Activated T-helper 17 cell treated with anti-CD3 and anti-CD28 coated beads, Interleukin-2, amount 50 U/mL, for 72 hours (primary cell): ENCODE measurements at regions not wholly inside any gene's neighbourhood (a gene's known extent, or its start where the extent isn't known, plus 50 kb on each side); places are given as distances from the start of the nearest gene placed in this dataset.
"Not testable (repeated sequence)": the region's sequence is repeated elsewhere in the genome, so short reads cannot be mapped to it uniquely, and the experiment has no call there.

ENCODE experiments used
- ATAC-seq: fragments of 150-1000 bp; cut with Tn5 transposase; replicated peaks from 2 replicates; pipeline ENCODE4 v1.10.0; 2021; ENCODE audit warnings: mild to moderate bottlenecking, moderate library complexity
- H3K27ac Mint-ChIP-seq: one replicate; pipeline ENCODE4 v1.8.0; 2022; ENCODE audit warnings: mixed read lengths
- H3K27me3 Mint-ChIP-seq: one replicate; pipeline ENCODE4 v1.8.0; 2022; ENCODE audit warnings: mixed read lengths
- H3K36me3 Mint-ChIP-seq: one replicate; pipeline ENCODE4 v1.8.0; 2022; ENCODE audit warnings: low read depth, mild to moderate bottlenecking, mixed read lengths
- H3K4me1 Mint-ChIP-seq: one replicate; pipeline ENCODE4 v1.8.0; 2022; ENCODE audit warnings: mixed read lengths
- H3K4me3 Mint-ChIP-seq: one replicate; pipeline ENCODE4 v1.8.0; 2022; ENCODE audit warnings: mild to moderate bottlenecking, mixed read lengths
- H3K9me3 Mint-ChIP-seq: one replicate; pipeline ENCODE4 v1.8.0; 2022; ENCODE audit warnings: mixed read lengths

DNA sequence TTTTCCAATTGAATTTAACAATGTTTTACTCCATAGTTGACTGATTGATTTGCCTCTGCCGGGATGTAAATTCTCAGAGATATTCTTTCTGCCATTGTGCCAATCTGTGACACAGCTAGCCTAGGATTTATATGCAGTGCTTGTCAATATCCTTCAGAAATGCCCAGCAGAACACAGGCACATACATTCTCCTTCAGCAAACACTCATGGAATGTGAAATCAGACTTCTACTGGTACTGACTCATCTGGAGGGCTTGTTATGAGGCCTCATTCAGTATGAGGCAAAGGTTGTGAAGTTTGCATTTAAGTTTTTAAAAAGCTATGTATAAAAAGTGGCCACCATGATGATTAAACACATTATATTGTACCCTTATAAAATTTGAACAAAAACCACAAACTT lies 158.4 kb downstream of the POTEC start:
- not testable (repeated sequence) for H3K36me3 Mint-ChIP-seq, ATAC-seq, H3K9me3 Mint-ChIP-seq, H3K27me3 Mint-ChIP-seq, H3K27ac Mint-ChIP-seq, H3K4me3 Mint-ChIP-seq, H3K4me1 Mint-ChIP-seq

DNA sequence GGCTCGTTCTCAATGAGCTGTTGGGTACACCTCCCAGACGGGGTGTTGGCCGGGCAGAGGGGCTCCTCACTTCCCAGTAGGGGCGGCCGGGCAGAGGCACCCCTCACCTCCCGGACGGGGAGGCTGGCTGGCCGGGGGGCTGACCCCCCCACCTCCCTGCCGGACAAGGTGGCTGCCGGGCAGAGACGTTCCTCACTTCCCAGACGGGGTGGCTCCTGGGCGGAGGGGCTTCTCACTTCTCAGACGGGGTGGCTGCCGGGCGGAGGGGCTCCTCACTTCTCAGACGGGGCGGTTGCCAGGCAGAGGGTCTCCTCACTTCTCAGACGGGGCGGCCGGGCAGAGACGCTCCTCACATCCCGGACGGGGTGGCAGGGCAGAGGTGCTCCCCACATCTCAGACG lies 160.7 kb downstream of the POTEC start:
- H3K36me3 Mint-ChIP-seq, H3K9me3 Mint-ChIP-seq, H3K4me1 Mint-ChIP-seq, H3K4me3 Mint-ChIP-seq, H3K27ac Mint-ChIP-seq, H3K27me3 Mint-ChIP-seq, ATAC-seq: not testable (repeated sequence)

DNA sequence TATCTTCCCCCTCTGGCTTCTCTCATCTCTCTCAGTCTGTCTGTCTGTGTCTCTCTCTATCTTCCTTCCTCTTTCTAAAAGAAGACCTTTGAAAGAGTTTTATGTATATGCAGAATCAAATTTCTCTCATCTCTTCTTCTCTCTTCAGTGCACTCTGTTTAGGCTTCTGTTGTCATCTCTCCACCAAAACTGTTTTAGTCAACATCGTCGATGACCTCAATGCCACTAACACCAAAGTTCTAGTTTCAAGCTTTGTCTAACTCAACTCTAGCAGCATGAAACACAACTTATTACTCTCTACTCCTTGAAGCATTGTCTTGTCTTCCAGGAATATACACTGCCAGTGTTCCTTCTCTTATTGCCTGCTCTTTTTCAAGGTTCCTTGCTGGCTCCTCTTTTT lies 163.9 kb downstream of the POTEC start:
- H3K36me3 Mint-ChIP-seq, H3K9me3 Mint-ChIP-seq, H3K4me1 Mint-ChIP-seq, H3K4me3 Mint-ChIP-seq, H3K27me3 Mint-ChIP-seq, H3K27ac Mint-ChIP-seq: not testable (repeated sequence)
- peak; percentile 51 for ATAC-seq

DNA sequence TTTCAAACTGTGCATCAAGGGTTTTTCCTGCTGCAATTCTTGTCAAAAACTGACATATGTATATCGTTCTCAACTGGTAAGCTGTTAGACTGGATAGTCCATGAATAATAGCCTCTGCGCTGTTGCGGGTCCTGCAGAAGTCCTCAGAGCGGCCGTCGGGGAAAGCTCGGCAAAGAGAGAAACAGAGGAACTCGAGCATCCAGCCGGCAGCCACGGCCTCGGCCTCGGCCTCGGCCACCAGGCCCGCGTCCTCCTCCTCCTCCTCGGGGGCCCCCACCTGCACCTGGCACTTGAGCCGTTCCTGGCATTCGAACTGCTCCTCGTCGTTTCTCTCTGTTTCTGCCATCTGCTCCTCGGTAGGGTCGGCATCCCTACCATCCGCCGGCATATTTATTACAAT lies 165.0 kb downstream of the POTEC start:
- H3K4me1 Mint-ChIP-seq, H3K9me3 Mint-ChIP-seq, H3K27ac Mint-ChIP-seq, ATAC-seq, H3K27me3 Mint-ChIP-seq, H3K36me3 Mint-ChIP-seq, H3K4me3 Mint-ChIP-seq: not testable (repeated sequence)

DNA sequence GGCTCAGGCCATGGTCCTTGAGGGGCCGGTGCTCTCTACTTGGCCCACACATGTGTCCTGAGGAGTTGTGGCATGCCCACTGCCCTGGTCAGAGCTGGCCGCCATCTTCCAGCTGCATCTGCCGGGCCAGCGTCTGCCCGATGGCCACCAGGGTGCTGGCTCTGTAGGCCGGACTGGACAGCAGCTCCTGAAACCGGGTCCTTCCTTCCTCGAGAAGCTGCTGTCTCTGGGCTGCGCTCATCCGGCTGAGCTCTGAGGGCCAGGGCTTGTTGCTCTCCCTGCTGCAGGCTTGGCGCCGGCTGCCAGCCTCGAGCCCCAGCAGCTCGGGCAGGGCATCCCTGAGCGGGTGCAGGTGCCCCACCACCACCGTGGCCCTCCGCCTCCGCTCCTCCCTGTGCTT lies 182.1 kb downstream of the POTEC start:
- ATAC-seq, H3K27ac Mint-ChIP-seq, H3K4me3 Mint-ChIP-seq, H3K9me3 Mint-ChIP-seq, H3K36me3 Mint-ChIP-seq, H3K4me1 Mint-ChIP-seq, H3K27me3 Mint-ChIP-seq: not testable (repeated sequence)

DNA sequence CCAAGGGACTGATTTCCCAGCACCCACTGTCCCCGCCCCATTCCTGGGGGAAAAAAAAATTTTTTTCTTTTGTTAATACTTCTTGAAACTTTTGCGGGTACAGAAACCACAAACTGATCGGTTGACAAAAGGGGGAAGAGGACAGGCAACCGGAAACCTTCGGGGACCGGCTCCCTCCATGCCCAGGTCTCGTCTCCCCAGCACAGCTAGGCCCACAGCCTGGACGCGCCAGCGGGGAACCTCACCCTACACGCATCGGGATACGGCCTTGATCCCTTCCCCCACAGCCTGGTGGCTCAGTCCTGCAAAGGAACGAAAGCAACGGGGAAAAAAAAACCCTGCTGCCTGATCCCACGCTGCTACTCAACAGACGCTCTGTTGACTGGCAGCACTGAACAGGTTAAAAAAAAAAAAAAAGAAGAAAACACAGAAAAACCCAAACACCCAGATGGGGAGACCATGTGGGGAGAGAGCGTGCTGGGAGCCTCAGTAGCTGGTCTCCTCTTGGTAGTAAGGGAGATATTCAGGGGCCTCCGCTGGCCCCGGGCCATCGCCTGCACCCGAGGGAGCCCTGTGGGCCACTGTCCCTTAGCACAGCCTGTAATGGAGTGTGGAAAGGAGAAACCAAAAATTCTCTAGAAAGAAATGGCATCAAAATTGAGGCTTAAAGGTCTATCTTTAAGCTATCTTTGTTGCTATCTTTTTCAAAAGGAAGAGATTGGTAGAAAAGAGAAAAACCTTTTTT lies 185.7 kb downstream of the POTEC start:
- H3K27me3 Mint-ChIP-seq, H3K4me3 Mint-ChIP-seq, H3K9me3 Mint-ChIP-seq, ATAC-seq, H3K27ac Mint-ChIP-seq, H3K36me3 Mint-ChIP-seq, H3K4me1 Mint-ChIP-seq: not testable (repeated sequence)

DNA sequence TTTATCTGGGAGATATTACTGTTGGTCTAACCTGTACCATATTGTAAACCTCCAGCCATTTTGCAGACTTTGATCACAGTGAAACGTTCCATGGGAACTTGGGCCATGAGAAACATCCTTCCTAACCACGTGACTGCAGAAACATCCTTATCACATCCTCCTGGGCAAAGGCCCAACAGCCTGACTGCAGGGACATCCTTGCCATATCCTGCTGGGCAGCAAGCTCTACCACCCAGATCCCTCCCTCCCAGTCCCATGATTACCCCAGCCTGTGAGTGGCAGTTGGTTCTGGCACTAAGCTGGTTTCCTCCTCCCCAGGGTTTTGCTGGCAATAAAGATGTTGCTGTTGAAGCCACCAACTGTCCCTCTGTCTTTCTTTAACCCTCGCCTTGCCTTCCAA lies 201.2 kb downstream of the POTEC start:
- H3K27ac Mint-ChIP-seq, H3K27me3 Mint-ChIP-seq, H3K36me3 Mint-ChIP-seq, H3K9me3 Mint-ChIP-seq, ATAC-seq, H3K4me3 Mint-ChIP-seq, H3K4me1 Mint-ChIP-seq: not testable (repeated sequence)

DNA sequence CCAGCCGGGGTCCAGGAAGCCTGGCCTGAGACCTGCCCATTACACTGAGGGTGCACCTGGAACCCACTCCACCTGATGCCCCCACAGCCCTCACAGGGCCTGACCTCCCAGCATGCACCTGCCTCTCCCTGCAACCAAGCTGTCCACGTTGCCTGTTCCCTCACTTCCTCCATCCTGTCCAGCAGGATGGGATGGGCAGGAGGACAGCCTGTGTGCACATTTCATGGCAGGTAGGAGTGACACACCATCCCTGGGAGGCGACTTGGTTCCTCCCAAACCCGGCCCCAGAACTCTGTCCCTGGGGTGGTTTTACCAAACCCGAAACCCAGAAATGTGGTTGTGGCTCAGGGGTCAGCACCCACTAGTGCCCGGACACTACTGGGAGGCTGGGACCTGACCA lies 203.8 kb upstream of the ZNF519 start:
- not testable (repeated sequence) for H3K9me3 Mint-ChIP-seq, H3K36me3 Mint-ChIP-seq, ATAC-seq, H3K27ac Mint-ChIP-seq, H3K27me3 Mint-ChIP-seq, H3K4me1 Mint-ChIP-seq, H3K4me3 Mint-ChIP-seq

DNA sequence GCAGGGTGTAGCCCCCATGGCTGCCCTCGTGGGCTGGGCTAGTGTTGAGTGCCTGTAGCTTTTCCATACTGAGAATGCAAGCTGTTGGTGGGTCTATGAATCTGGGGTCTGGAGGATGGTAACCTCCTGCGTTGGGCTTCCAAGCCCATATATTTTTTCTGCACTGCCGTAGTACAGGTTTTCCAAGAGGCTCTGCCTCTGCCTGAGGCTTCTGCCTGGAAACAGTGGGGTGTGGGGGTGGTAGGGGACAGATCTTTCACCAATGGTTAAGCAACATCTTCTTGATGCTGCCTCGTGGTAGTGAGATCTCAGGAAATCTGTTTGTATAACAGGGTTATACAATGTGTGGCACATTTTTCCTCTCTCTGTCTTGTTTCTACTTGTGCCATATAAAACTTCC lies 189.0 kb upstream of the ZNF519 start:
- not testable (repeated sequence) for H3K4me3 Mint-ChIP-seq, ATAC-seq, H3K27ac Mint-ChIP-seq, H3K4me1 Mint-ChIP-seq, H3K9me3 Mint-ChIP-seq, H3K27me3 Mint-ChIP-seq, H3K36me3 Mint-ChIP-seq

DNA sequence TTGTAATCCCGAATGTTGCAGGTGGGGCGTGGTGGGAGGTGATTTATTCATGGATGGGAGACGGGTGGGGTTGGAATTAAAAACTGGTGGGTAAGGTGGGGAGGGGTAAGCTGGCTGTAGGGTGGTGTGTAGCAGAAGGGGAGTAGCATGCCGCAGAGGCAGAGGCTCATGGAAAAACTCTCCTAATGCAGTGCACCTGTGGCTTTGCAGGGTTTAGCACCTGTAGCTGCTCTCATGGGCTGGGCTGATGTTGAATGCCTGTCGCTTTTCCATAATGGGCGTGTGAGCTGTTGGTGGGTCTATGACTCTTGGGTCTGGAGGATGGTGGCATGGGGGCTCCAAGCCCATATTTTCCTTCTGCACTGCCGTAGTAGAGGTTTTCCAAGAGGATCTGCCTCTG lies 169.0 kb upstream of the ZNF519 start:
- ATAC-seq, H3K4me3 Mint-ChIP-seq, H3K36me3 Mint-ChIP-seq, H3K27me3 Mint-ChIP-seq, H3K27ac Mint-ChIP-seq, H3K9me3 Mint-ChIP-seq, H3K4me1 Mint-ChIP-seq: not testable (repeated sequence)

DNA sequence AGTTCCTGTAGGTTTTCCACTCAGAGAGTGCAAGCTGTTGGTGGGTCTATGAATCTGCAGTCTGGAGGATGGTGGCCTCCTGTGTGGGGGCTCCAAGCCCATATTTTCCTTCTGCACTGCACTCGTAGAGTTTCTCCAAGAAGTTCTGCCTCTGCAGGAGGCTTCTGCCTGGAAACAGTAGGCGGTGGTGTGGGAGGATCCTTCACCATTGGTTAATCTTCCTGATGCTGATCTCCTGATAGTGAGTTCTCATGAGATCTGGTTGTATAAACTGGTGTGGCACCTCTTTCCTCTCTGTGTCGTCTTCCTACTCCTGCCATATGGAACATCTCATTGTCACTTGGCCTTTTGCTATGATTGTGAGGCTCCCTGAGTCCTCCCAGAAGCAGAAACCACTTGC lies 162.8 kb upstream of the ZNF519 start:
- not testable (repeated sequence) for H3K27ac Mint-ChIP-seq, H3K4me1 Mint-ChIP-seq, ATAC-seq, H3K4me3 Mint-ChIP-seq, H3K27me3 Mint-ChIP-seq, H3K9me3 Mint-ChIP-seq, H3K36me3 Mint-ChIP-seq

DNA sequence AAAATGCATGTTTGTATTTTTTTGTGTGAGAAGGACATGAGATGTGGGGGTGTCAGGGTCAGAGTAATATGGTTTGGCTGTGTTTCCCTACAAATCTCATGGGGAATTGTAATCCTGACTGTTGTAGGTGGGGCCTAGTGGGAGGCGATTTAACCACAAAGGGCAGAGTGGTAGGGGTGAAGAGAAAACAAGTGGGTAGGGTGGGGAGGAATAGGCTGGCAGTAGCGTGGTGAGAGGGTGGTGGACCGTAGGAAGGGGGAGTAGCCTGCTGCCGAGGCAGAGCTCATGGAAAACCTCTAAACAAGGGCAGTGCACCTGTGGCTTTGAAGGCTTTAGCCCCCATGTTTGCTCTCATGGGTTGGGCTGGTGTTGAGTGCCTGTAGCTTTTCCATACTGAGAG lies 152.8 kb upstream of the ZNF519 start:
- Mint-ChIP-seq H3K27me3 (no peaks in the 10 kb centered on the region), H3K4me1 (no peaks in the 10 kb centered on the region), H3K27ac (no peak overlapping the region), H3K9me3 (no peaks in the 10 kb centered on the region), H3K4me3 (no peak overlapping the region), H3K36me3 (no peaks in the 10 kb centered on the region)
- no peak for ATAC-seq

DNA sequence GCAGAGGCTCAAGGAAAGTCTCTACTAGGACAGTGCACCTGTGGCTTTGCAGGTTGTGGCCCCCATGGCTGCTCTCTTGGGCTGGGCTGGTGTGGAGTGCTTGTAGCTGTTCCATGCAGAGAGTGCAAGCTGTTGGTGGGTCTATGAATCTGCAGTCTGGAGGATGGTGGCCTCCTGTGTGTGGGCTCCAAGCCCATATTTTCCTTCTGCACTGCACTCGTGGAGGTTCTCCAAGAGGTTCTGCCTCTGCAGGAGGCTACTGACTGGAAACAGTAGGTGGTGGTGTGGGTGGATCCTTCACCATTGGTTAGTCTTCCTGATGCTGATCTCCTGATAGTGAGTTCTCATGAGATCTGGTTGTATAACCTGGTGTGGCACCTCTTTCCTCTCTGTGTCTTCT lies 143.2 kb upstream of the ZNF519 start:
- ATAC-seq, H3K4me3 Mint-ChIP-seq, H3K27me3 Mint-ChIP-seq, H3K27ac Mint-ChIP-seq, H3K9me3 Mint-ChIP-seq, H3K36me3 Mint-ChIP-seq, H3K4me1 Mint-ChIP-seq: not testable (repeated sequence)

DNA sequence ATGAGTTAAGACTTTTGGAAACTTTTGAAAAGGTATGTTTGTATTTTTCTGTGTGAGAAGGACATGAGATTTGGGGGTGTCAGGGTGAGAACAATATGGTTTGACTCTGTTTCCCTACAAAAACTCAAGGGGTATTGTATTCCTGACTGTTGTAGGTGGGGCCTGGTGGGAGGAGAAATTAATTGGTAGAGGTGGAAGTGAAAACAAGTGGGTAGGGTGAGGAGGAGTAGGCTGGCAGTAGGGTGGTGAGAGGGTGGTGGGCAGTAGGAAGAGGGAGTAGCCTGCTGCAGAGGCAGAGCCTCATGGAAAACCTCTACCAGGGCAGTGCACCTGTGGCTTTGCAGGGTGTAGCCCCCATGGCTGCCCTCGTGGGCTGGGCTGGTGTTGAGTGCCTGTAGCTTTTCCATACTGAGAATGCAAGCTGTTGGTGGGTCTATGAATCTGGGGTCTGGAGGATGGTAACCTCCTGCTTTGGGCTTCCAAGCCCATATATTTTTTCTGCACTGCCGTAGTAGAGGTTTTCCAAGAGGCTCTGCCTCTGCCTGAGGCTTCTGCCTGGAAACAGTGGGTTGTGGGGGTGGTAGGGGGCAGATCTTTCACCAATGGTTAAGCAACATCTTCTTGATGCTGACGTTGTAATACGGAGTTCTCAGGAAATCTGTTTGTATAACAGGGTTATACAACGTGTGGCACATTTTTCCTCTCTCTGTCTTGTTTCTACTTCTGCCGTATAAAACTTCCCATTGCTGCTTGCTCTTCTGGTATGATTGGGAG lies 133.6 kb upstream of the ZNF519 start:
- not testable (repeated sequence) for ATAC-seq, H3K4me3 Mint-ChIP-seq, H3K27ac Mint-ChIP-seq, H3K27me3 Mint-ChIP-seq, H3K9me3 Mint-ChIP-seq, H3K4me1 Mint-ChIP-seq, H3K36me3 Mint-ChIP-seq

DNA sequence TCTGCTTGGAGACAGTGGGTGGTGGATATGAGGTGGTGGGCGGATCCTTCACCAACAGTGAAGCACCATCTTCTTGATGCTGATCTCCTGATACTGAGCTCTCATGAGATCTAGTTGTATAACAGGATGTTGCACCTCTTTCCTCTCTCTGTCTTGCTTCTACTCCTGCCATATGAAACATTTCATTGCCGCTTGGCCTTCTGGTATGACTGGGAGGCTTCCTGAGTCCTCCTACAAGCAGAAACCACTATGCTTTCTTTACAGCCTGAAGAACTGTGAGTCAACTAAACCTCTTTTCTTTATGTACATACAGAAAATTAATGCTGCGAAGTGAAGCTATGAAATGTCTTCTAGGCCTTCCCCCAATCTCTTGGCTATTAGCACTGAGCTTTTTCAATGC lies 130.6 kb upstream of the ZNF519 start:
- H3K27ac Mint-ChIP-seq, H3K4me1 Mint-ChIP-seq, ATAC-seq, H3K9me3 Mint-ChIP-seq, H3K4me3 Mint-ChIP-seq, H3K27me3 Mint-ChIP-seq, H3K36me3 Mint-ChIP-seq: not testable (repeated sequence)
